ENCODE measurements at regions not wholly inside any gene's neighbourhood (a gene's known extent, or its start where the extent isn't known, plus 50 kb on each side); places are given as distances from the start of the nearest gene placed in this dataset.

GRCh38 chr4:20196476-20196875 lies 55.2 kb upstream of the SLIT2 start:
- H3K9me3 Mint-ChIP-seq = no peaks in the 10 kb centered on the region
- peaks cover 10% of the 10 kb centered on the region for H3K4me1 Mint-ChIP-seq
- no peak for TF ChIP-seq CTCF (IDR thresholded peaks at IDR 0.05; ENCODE audit: unreplicated experiment in 3 of 3)
- no peak overlapping the region for H3K4me3 Mint-ChIP-seq
- no peak overlapping the region for H3K27ac Mint-ChIP-seq
- H3K27me3 Mint-ChIP-seq (ENCODE audit: low read depth) = no peaks in the 10 kb centered on the region
- H3K36me3 Mint-ChIP-seq (ENCODE audit: low read depth) = no peaks in the 10 kb centered on the region

GRCh38 chr4:20195071-20195885 lies 56.4 kb upstream of the SLIT2 start:
- Mint-ChIP-seq H3K4me3 (no peak overlapping the region), H3K36me3 (ENCODE audit: low read depth) (no peaks in the 10 kb centered on the region)
- TF ChIP-seq CTCF (IDR thresholded peaks at IDR 0.05; ENCODE audit: unreplicated experiment in 3 of 3) = no peak

DNA sequence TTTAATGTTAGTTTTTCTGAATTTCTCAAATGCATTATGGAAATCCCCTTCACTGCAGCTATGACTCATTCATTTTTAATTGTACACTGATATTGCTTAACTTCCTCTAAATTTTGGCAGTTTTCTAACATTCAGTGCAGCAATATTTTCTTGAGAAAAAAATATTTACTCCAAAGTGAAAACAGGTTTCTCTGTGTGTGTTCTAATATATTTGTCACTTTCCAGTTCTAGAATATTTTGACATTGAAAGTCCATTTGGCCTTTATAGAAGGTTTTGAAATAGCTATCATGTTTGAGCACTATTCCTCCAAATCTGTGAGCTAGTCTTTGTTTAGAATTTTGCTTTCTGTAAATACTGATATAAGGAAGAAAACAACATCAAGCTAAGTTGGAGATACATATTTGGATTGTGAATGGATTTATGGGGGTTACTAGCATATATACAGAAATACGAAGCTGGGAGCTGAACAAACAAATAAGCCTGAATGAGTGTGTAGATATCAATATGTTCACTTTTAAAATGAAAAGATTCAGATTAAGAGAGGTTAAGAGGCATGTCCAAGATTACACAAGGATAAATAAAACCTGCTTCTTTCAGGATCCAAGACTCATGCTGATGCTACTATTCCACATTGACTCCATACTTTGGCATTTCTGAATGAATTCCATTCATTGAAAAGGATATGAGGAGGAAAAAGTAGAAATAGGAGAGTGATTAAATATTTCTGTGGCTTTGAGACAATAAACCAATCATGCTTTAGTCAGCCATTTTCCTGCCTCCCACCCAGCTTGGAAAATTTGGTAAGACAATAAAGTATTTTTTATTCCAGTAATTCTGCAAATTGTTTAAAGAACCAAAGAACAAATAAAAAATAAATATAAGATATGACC lies 57.3 kb upstream of the SLIT2 start:
- Mint-ChIP-seq H3K4me3 (no peak overlapping the region), H3K4me1 (peaks cover 10% of the 10 kb centered on the region), H3K9me3 (peaks cover 4% of the 10 kb centered on the region), H3K27me3 (ENCODE audit: low read depth) (no peaks in the 10 kb centered on the region), H3K27ac (peak overlapping the region in 2 of 3 experiments; percentile 5 to 78), H3K36me3 (ENCODE audit: low read depth) (no peaks in the 10 kb centered on the region)
- no peak for TF ChIP-seq CTCF (IDR thresholded peaks at IDR 0.05; ENCODE audit: unreplicated experiment in 3 of 3)

More at GRCh38 chr4:20195071-20195885, 56.4 kb upstream of the SLIT2 start:
- Mint-ChIP-seq H3K4me1 (peaks cover 10% of the 10 kb centered on the region), H3K27me3 (ENCODE audit: low read depth) (no peaks in the 10 kb centered on the region), H3K9me3 (no peaks in the 10 kb centered on the region), H3K27ac (no peak overlapping the region)

DNA sequence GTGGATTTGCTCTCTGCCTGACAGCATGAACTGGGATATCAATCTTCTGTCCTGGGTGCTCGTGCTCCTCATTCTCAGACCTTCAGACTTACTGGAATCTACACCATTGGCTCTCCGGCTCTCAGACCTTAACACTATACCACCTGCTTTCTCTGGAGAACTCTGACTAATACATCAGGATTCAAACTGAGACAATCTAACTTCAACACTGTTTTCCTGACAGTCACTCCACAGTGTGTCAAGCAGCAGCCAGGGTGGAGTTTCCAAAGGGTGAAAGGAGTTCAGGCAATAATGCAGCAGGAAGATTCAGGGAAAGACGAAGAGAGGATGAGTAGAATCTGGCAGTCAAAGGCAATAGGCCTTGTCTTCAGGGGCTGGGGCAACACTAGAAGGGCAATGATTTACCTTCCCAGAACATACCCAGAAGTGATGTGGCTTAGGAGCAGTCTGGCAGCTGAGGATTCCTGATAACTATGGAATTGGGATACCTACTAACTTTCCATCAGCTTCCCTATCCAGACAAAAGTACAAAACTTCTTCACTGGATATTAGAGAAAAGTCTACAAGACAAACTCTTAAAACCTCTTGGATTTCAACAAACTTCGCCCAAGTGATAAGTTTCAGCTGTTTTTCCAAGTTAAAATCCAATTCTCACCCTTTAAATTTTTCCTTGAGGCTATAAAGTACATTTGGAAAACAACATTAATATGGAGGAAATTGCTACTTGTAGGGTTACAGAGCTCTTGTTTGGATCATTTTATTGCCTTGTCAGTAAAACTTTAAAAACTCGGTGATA lies 58.4 kb upstream of the SLIT2 start:
- Mint-ChIP-seq H3K9me3 (peaks cover 4% of the 10 kb centered on the region), H3K36me3 (ENCODE audit: low read depth) (no peaks in the 10 kb centered on the region), H3K27ac (peak overlapping the region in 1 of 3 experiments; percentile 78), H3K4me1 (peaks cover 10% of the 10 kb centered on the region), H3K4me3 (no peak overlapping the region), H3K27me3 (ENCODE audit: low read depth) (no peaks in the 10 kb centered on the region)
- TF ChIP-seq CTCF (IDR thresholded peaks at IDR 0.05; ENCODE audit: unreplicated experiment in 3 of 3) = no peak

DNA sequence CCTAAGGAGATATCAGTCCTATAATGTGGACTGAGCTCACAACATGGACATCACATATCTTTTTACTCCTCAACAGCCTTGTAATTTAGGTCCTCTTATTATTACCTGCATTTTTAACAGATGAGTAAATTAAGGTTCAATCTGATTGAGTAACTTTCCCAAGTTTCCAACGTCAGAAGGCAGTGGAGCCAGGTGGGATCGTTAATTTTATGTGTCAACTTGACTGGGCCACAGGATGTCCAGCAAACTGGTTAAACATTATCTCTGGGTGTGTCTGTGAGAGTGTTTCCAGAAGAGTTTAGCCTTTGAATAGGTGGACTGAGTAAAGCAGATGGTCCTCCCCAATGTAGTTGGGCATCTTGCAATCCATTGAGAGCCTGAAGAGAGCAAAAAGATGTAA lies 59.0 kb upstream of the SLIT2 start:
- TF ChIP-seq CTCF (IDR thresholded peaks at IDR 0.05; ENCODE audit: unreplicated experiment in 3 of 3) = no peak
- H3K4me1 Mint-ChIP-seq = peaks cover 10% of the 10 kb centered on the region
- no peak overlapping the region for H3K4me3 Mint-ChIP-seq
- peaks cover 4% of the 10 kb centered on the region for H3K9me3 Mint-ChIP-seq
- H3K27me3 Mint-ChIP-seq (ENCODE audit: low read depth) = no peaks in the 10 kb centered on the region
- peak overlapping the region in 1 of 3 experiments; percentile 78 for H3K27ac Mint-ChIP-seq
- H3K36me3 Mint-ChIP-seq (ENCODE audit: low read depth) = no peaks in the 10 kb centered on the region
